Panc1 (cell line): ENCODE measurements at regions not wholly inside any gene's neighbourhood (a gene's known extent, or its start where the extent isn't known, plus 50 kb on each side); places are given as distances from the start of the nearest gene placed in this dataset.

Experiments used
- ATAC-seq: fragments of 200-7000 bp; cut with Tn5 transposase; 2 replicates; pipeline ENCODE4 v1.9.1; 2020; ENCODE audit warnings: mild to moderate bottlenecking, moderate library complexity
- BruUV-seq: library from RNA; stranded (reverse); fragments of 400-500 nt; replicated peaks from 2 replicates; lab custom pipeline; 2021; lab: Mats Ljungman, UMichigan
- CTCF ChIA-PET: fragments of 300-600 bp; sonication (Branson Sonifier 250); formaldehyde crosslinking; loops from one replicate; lab custom pipeline; 2022; ENCODE audit warnings: antibody characterized with exemption; lab: Charles Lee
- POLR2A ChIA-PET: fragments of 300-600 bp; sonication (Branson Sonifier 250); formaldehyde crosslinking; loops from one replicate; lab custom pipeline; 2022; ENCODE audit warnings: antibody characterized with exemption; lab: Charles Lee
- DNase-seq: peaks from one replicate; pipeline ENCODE4 v3.0.0-alpha.2; 2010; ENCODE audit warnings: low read depth, low spot score
- H3K27ac ChIP-seq: 2 replicates; pipeline ENCODE4 v1.5.1; 2011; ENCODE audit warnings: mild to moderate bottlenecking, low read length, inconsistent platforms
- H3K27me3 ChIP-seq: fragments of 200-500 bp; sonication (Bioruptor generic); 2 replicates; pipeline ENCODE4 v1.6.0; 2014; ENCODE audit warnings: low read length, inconsistent platforms; ENCODE audit not compliant: control insufficient read depth, insufficient read depth
- H3K36me3 ChIP-seq: fragments of 200-500 bp; sonication (Bioruptor generic); 2 replicates; pipeline ENCODE4 v1.5.1; 2014; ENCODE audit warnings: inconsistent platforms, mild to moderate bottlenecking, low read length, moderate library complexity; ENCODE audit not compliant: control insufficient read depth, insufficient read depth
- H3K4me1 ChIP-seq: 2 replicates; pipeline ENCODE4 v1.5.1; 2011; ENCODE audit warnings: inconsistent platforms, mild to moderate bottlenecking, low read length, moderate library complexity; ENCODE audit not compliant: control insufficient read depth, insufficient read depth
- H3K4me3 ChIP-seq, 2 experiments: 2 replicates each; pipeline ENCODE4 v1.5.1; 2011 to 2012; ENCODE audit warnings: low read depth in 2 of 2, low read length in 2 of 2, mild to moderate bottlenecking in 2 of 2, inconsistent platforms in 1 of 2, moderate library complexity in 1 of 2
- H3K9me3 ChIP-seq: fragments of 200-500 bp; sonication (Bioruptor generic); 2 replicates; pipeline ENCODE4 v1.5.1; 2014; ENCODE audit warnings: low read depth, mild to moderate bottlenecking, inconsistent platforms, low read length, moderate library complexity; ENCODE audit not compliant: control insufficient read depth, insufficient read depth
- CTCF ChIP-seq: fragments of 450-650 bp; IDR thresholded peaks from 2 replicates; pipeline ENCODE4 v1.5.1; 2017; ENCODE audit warnings: mild to moderate bottlenecking
- POLR2AphosphoS5 ChIP-seq: IDR thresholded peaks from 2 replicates; pipeline ENCODE4 v1.6.1; 2012; ENCODE audit warnings: mild to moderate bottlenecking, low read depth, low read length, moderate library complexity
- REST ChIP-seq, 2 experiments: IDR thresholded peaks; 2 replicates each; pipeline ENCODE4 v1.6.1; 2011 to 2012; ENCODE audit warnings: low read depth in 2 of 2, control low read depth in 1 of 2, low read length in 1 of 2, mild to moderate bottlenecking in 1 of 2, moderate library complexity in 1 of 2; ENCODE audit not compliant: insufficient read depth in 1 of 2
- SIN3A ChIP-seq: IDR thresholded peaks from 2 replicates; pipeline ENCODE4 v1.6.1; 2012; ENCODE audit warnings: low read depth, mild to moderate bottlenecking, low read length, moderate library complexity, borderline replicate concordance; ENCODE audit not compliant: insufficient read depth
- TCF7L2 ChIP-seq: IDR thresholded peaks from 2 replicates; pipeline ENCODE4 v1.6.1; 2011; ENCODE audit warnings: mild to moderate bottlenecking, low read depth, low read length, inconsistent platforms
- in situ Hi-C: cut with HindIII; loops from 2 replicates; pipeline ENCODE4 v1.10.0; 2016; ENCODE audit warnings: low sequenced_read_pairs, low pct_unique_long_range_greater_than_20kb
- intact Hi-C: fragments of 100-400 bp; cut with micrococcal nuclease; formaldehyde crosslinking; loops from one replicate; pipeline ENCODE4 v1.10.0; 2022; ENCODE audit not compliant: unreplicated experiment

DNA sequence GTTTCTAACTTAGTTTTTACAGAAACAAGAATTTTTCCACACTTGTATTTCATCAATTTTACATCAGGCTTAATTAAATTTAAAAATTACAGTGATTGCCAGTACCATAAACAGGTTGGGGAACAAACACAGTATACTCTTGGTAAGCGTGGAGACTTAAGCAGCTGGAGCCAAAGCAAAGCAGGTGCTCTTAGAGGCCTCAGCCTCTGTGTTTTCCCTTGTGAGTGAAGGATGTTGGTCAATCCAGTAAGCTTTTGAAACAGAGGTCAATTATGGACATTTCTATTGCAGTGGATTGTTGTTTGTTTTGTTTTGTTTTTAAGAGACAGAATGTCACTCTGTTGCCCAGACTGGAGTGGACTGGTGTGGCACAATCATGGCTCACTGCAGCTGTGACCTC lies 100.6 kb upstream of the CELF2 start:
- CTCF ChIA-PET = interaction anchor here (0.5 kb wide), 1 partner anchor 10 kb away, joined by 14 read pairs; no protein-coding TSS in a partner anchor
- no peaks in the 10 kb centered on the region for H3K4me1 ChIP-seq
- in situ Hi-C loops = no loop called here

DNA sequence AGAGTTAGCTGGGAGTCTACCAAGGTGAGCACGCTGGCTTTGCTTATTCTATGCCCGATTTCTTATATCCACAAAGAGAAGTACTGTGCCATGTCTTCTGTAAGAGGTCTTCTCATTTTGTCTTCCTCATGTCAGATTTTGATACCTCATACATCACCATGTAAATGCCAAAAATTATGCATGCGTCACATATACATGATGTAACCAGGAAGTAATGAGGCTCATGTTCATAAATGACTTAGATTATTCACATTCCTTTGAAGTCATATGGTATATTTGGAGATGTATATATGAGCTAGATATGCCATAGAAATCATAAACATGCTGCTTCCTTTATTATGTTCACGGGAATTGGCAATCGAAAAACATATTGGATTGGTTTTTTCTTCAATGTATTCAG lies 97.7 kb upstream of the CELF2 start:
- TF ChIP-seq REST (IDR thresholded peaks at IDR 0.05; ENCODE audit: insufficient read depth in 1 of 2, low read depth in 2 of 2, low read length in 1 of 2) = no peak
- no peak for TF ChIP-seq CTCF
- no peak for TF ChIP-seq SIN3A
- TF ChIP-seq POLR2AphosphoS5 = no peak
- no peak for TF ChIP-seq TCF7L2
- Histone ChIP-seq H3K27me3 (no peaks in the 10 kb centered on the region), H3K27ac (no peak overlapping the region), H3K9me3 (no peaks in the 10 kb centered on the region), H3K4me3 (no peak overlapping the region), H3K36me3 (no peaks in the 10 kb centered on the region), H3K4me1 (no peaks in the 10 kb centered on the region)
- POLR2A ChIA-PET = no interaction called here
- no peak for DNase-seq
- CTCF ChIA-PET = no interaction called here
- in situ Hi-C loops = no loop called here
- intact Hi-C loops = no loop called here
- no TSS peak for BruUV-seq
- ATAC-seq = no peak

More for the DNA sequence above, 100.6 kb upstream of the CELF2 start:
- DNase-seq (no peak), ATAC-seq (no peak)
- Histone ChIP-seq H3K4me3 (no peak overlapping the region), H3K36me3 (no peaks in the 10 kb centered on the region), H3K27ac (no peak overlapping the region), H3K27me3 (no peaks in the 10 kb centered on the region), H3K9me3 (no peaks in the 10 kb centered on the region)
- BruUV-seq = no TSS peak
- POLR2A ChIA-PET = no interaction called here
- no peak for TF ChIP-seq SIN3A
- intact Hi-C loops = no loop called here

GRCh38 chr10:10921826-10922461 lies 95.7 kb upstream of the CELF2 start:
- in situ Hi-C loops = no loop called here
- no TSS peak for BruUV-seq
- intact Hi-C loops = no loop called here
- TF ChIP-seq CTCF = no peak
- no peak for TF ChIP-seq POLR2AphosphoS5
- TF ChIP-seq TCF7L2 = no peak
- TF ChIP-seq SIN3A = no peak
- no peak for TF ChIP-seq REST (IDR thresholded peaks at IDR 0.05; ENCODE audit: insufficient read depth in 1 of 2, low read depth in 2 of 2, low read length in 1 of 2)
- no peaks in the 10 kb centered on the region for H3K36me3 ChIP-seq
- H3K4me3 ChIP-seq = no peak overlapping the region
- ATAC-seq (no peak), DNase-seq (no peak)
- ChIA-PET CTCF (no interaction called here), POLR2A (no interaction called here)
- no peaks in the 10 kb centered on the region for H3K27me3 ChIP-seq
- no peaks in the 10 kb centered on the region for H3K9me3 ChIP-seq
- no peaks in the 10 kb centered on the region for H3K4me1 ChIP-seq
- no peak overlapping the region for H3K27ac ChIP-seq
